ENCODE measurements at regions not wholly inside any gene's neighbourhood (a gene's known extent, or its start where the extent isn't known, plus 50 kb on each side); places are given as distances from the start of the nearest gene placed in this dataset.

- intact Hi-C loops (cut with DNase I), result no loop called here
- no peak for DNase-seq
- ATAC-seq, result no peak
These were observed 68.9 kb upstream of the CBLN2 start for GRCh38 chr18:72612894-72613533.

DNA sequence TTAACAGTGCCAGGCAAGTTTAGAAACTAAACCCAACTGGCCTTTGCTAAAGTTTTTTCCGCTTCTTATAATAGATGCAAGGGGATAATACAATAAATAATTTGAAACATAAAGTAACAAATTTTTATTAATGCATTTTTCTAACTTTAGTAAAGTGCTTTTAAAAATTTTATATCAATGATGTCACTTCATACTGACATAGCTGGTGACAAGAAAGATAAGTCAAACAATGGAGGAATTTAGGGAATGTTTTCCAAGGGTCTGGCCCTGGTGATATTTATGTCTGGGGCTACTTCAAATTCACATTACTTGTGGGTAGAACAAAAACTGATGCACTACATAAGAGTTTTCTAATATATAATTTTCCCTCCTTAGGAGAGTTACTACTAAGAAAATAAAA lies 61.2 kb upstream of the CBLN2 start:
- intact Hi-C loops (cut with DNase I), result no loop called here
- ATAC-seq (no peak), DNase-seq (no peak)

GRCh38 chr18:72601944-72602343 lies 57.8 kb upstream of the CBLN2 start:
- no peak for DNase-seq
- no peak for ATAC-seq
- intact Hi-C loops (cut with DNase I), result no loop called here

DNA sequence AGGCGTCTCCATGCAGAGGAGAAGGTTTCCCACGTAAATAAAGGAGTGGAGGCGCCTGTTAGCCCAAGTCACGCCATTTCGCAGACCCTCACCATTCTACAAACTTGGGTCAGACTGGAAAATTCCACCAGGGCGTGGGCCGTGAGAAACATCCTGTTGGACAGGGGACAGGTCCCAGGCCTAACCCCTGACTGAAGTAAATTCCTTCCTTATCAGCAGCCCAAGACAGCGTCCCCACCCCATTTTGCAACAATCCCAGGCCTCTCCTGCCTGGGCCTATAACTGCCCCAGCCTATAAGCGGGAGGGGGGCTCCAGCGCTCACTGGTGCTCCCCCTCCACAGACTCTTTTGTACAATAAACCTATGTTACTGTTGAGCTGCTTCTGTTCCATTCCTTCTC lies 57.3 kb upstream of the CBLN2 start:
- ATAC-seq, result peak in 1 of 2 donors; percentile 44
- intact Hi-C loops (cut with DNase I), result no loop called here
- DNase-seq, result peak; percentile 24
